ENCODE measurements at regions not wholly inside any gene's neighbourhood (a gene's known extent, or its start where the extent isn't known, plus 50 kb on each side); places are given as distances from the start of the nearest gene placed in this dataset.

DNA sequence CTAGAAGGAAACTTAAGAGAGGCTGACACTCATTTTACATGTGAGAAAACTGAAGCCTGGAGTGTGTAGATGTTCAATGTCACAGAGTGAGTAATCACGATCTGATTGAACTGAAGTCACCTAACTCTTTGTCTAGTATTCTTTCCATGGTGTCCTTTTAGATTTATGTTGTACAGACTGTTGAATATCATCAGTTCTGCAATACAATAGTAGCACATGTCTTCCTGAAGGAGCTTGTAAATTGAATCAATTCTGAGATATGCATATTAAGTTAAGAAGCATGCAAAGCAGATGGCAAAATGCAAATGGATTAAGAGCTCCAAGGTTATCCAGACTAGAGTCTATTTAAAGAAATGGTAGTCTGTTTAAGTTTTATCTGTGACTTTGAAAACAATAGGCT is 484.9 kb upstream of the CRIM1 start:
- no peak overlapping the region for H3K4me3 ChIP-seq (ENCODE audit: control insufficient read depth, low read depth, low read length)
- TF ChIP-seq, protein P1, sequence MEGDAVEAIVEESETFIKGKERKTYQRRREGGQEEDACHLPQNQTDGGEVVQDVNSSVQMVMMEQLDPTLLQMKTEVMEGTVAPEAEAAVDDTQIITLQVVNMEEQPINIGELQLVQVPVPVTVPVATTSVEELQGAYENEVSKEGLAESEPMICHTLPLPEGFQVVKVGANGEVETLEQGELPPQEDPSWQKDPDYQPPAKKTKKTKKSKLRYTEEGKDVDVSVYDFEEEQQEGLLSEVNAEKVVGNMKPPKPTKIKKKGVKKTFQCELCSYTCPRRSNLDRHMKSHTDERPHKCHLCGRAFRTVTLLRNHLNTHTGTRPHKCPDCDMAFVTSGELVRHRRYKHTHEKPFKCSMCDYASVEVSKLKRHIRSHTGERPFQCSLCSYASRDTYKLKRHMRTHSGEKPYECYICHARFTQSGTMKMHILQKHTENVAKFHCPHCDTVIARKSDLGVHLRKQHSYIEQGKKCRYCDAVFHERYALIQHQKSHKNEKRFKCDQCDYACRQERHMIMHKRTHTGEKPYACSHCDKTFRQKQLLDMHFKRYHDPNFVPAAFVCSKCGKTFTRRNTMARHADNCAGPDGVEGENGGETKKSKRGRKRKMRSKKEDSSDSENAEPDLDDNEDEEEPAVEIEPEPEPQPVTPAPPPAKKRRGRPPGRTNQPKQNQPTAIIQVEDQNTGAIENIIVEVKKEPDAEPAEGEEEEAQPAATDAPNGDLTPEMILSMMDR (IDR thresholded peaks at IDR 0.05; ENCODE audit: control insufficient read depth, insufficient read depth, low read depth, low read length, missing control alignments): no peak
- DNase-seq (ENCODE audit: low read depth): no peak

DNA sequence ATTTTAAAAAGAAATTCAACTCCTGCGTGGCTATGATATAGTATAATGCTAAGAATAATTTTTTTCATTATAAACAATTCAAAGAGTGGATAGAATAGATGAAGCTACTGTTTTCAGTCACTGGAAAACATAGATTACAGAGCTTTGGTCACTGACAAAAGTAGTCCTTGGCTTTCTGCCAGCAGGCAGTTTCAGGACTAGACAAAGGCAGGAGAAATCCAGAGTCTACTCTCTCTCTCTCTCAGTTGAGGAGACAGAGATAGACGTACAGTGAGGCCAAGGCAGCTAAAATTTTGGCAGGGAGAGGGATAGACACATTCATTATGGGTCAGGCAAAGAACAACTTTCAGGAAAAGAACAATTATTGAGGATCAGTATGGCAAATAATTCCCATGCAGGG is 491.4 kb upstream of the CRIM1 start:
- no peak overlapping the region for H3K4me3 ChIP-seq (ENCODE audit: control insufficient read depth, low read depth, low read length)
- DNase-seq (ENCODE audit: low read depth): no peak
- TF ChIP-seq, protein P1 (IDR thresholded peaks at IDR 0.05; ENCODE audit: control insufficient read depth, insufficient read depth, low read depth, low read length, missing control alignments): no peak

DNA sequence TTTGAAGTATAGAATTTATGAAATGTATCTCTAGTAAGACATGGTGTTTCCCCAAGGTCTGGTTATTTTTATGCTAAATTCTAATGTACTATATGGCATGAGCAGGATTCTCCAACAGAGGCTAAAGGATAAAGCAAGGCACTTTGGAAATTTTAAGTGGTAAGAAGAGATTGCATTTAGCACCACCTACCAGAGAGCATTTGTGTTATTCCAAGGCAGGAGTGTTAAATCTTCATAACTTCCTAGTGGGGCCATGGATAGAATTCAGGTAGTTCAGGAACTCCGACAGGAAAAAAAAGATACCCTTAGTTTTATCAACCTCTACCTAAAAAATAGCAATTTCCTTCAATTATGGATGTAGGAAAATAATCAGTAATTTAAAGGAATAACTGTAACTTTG is 497.4 kb upstream of the CRIM1 start:
- TF ChIP-seq, protein P1 (IDR thresholded peaks at IDR 0.05; ENCODE audit: control insufficient read depth, insufficient read depth, low read depth, low read length, missing control alignments): no peak
- DNase-seq (ENCODE audit: low read depth): no peak
- H3K4me3 ChIP-seq (ENCODE audit: control insufficient read depth, low read depth, low read length): no peak overlapping the region

DNA sequence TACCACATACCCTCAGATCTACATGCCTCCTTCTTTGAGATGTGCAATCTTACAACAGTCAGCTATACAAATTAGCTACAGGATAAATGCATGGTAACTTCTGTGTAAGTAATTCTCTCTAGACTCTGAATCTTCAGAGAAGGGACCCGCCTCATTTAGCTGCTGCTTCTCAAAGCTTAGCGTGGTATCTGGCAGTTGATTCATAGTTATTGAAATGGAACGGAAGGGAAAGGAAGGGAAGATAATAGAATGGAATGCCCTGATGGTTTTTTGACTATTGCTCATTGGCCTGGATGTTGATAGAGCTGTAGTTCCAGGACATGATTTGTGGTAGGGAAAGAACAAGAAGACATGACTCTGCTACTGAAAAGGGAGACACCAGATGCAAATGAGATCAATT is 498.1 kb upstream of the CRIM1 start:
- TF ChIP-seq, protein P1 (IDR thresholded peaks at IDR 0.05; ENCODE audit: control insufficient read depth, insufficient read depth, low read depth, low read length, missing control alignments): no peak
- no peak overlapping the region for H3K4me3 ChIP-seq (ENCODE audit: control insufficient read depth, low read depth, low read length)
- DNase-seq (ENCODE audit: low read depth): no peak

DNA sequence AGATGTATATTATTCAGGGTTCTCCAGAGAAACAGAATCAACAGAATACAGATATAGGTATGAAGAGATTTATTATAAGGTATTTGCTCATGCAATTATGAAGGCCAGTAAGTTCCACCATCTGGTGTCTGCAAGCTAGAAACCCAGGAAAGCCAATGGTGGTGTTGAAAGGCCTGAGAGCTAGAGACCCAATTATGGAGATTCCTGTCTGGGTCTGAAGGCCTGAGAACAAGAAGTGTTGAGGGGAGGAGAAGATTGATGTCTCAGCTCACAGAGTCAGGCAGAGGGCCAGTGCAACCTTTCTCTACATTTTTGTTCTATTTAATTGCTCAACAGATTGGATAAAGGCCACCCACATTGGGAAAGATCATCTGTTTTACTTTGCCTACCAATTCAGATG is 524.2 kb upstream of the CRIM1 start:
- TF ChIP-seq, protein P1 (IDR thresholded peaks at IDR 0.05; ENCODE audit: control insufficient read depth, insufficient read depth, low read depth, low read length, missing control alignments): no peak
- no peak overlapping the region for H3K4me3 ChIP-seq (ENCODE audit: control insufficient read depth, low read depth, low read length)
- no peak for DNase-seq (ENCODE audit: low read depth)

DNA sequence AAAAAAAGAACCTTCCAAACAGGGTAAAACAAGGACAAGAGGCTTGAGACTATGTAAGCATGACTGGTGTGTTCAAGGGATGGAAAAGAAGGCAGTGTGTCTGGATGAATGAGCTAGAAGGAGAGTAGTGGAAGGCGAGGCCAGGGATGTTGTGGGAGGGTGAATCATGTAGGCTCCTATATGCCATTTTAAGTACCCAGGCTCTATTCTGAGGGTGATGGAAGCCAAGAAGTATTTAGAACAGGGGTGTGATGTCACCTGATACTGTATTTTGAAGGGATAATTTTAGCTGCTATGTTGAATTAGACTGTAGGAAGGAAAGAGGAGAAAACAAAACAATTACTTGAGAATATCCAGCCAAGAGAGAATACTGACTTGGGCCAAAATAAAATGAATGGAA is 524.7 kb upstream of the CRIM1 start:
- TF ChIP-seq, protein P1 (IDR thresholded peaks at IDR 0.05; ENCODE audit: control insufficient read depth, insufficient read depth, low read depth, low read length, missing control alignments): no peak
- H3K4me3 ChIP-seq (ENCODE audit: control insufficient read depth, low read depth, low read length): no peak overlapping the region
- DNase-seq (ENCODE audit: low read depth): no peak

DNA sequence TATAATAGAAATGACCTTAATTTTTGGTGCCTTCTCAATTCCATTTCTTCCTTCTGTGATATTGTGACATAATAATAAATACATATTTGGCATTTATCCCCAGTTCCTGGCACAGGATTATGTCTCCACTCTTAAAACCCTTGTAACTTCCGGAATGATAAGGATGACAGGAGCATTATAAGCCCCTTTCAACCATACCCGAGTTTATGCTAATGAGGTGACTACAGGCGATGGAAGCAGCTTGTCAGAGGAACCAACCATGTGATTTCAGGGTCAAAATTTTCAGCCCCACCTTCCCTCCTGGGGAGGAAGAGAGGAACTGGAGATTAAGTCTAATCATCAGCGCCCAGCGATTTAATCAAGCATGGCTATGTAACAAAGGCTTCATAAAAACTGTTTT is 528.5 kb upstream of the CRIM1 start:
- H3K4me3 ChIP-seq (ENCODE audit: control insufficient read depth, low read depth, low read length): no peak overlapping the region
- TF ChIP-seq, protein P1 (IDR thresholded peaks at IDR 0.05; ENCODE audit: control insufficient read depth, insufficient read depth, low read depth, low read length, missing control alignments): no peak
- no peak for DNase-seq (ENCODE audit: low read depth)
